Inflammatory macrophage treated with lipopolysaccharide for 4 hours (primary cell): ENCODE measurements at regions not wholly inside any gene's neighbourhood (a gene's known extent, or its start where the extent isn't known, plus 50 kb on each side); places are given as distances from the start of the nearest gene placed in this dataset.

Experiments
- DNase-seq: peaks from one replicate; pipeline ENCODE4 v3.0.0-alpha.2; 2020

DNA sequence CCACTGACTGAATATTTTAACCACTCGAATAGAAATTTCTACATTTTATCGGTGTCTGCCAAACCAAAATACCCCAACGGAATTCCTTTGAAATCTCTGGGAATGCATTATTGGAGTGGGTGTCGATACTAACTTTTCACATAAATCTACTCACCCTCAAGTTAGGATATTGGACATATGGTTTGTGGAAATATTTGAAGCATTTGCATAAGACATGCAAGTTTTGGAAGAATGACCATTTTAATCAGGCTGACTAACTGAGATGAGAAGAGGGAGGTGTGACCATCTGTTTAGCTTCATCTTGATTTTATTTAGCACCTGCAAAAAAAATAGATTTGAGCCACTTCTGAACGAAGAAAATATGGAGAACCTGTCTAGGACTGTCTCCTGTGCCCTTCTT is 61.2 kb downstream of the KLF6 start:
- no peak for DNase-seq

DNA sequence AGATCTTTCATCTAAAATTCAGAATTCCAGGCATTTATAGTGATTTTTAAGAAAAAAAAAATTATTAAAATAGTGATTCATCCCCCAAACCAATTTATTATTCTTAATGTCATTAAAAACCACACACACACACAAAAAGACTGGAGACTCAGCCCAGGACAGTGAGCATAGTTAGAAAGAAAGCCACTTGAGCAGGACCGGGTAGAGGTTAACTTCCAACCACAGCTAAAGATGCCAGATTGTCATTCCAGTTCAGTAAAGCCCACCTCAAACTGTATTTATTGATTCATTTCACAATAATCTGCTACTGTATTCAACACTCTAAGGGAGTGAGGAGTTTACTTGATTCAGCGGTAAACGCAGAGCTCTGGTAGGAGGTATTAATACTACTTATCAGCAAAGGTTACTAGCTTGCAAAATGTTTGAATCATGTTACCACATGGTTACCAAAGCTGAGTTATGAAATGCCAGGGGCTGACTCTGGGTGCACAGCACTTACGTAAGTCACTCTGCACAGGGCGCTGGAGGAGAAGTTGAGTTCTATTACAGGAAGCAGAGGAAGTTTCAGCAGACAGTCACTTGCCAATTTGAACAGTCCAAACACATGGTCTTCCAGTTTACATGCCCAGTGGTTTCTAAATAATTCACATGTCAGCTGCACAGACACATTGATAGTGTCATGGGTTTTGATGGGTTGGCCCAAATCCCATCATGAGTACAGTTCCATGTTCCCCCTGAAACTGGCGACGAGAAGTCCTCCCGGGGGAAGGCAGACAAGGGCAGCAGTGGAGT is 64.6 kb downstream of the KLF6 start:
- peak; percentile 99 for DNase-seq

DNA sequence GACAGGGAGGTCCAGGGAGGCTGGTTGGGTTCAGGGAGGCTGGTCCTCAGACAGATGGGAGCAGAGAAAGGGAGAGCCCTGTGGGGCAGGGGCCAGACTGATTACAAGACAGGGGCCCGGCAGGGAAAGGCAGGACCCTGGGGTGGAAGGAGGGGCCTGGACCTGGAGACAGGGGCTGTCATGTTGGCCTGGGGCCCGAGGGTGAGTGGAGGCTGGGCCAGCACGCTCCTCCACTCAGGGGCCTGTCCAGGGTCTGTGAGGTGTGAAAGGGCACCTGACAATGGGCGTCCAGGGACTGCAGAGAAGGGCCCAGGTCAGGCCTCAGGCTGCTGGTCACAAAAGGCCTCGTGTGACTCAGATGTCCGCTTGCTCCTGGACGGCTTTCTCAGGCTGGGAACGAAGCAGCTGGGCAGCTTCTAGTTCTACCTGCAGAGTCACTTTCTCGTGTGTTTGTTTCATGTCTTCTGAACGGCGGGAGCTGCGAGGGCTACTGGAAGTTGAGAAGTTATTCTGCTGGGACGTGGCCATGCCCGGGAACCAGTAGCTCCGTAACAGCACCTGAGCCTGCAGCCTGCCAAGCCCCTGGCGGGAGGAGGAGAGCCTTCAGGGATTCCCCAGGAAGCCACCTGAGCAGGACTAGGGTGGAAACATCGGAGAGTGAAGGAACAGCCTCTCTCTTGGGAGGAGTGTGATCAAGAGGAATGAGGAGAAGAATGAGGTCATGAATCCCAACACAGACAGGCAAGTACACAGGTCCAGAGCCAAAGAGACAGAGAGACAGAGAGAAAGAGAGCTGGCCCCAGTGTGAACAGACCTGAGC is 65.8 kb downstream of the KLF6 start:
- no peak for DNase-seq

DNA sequence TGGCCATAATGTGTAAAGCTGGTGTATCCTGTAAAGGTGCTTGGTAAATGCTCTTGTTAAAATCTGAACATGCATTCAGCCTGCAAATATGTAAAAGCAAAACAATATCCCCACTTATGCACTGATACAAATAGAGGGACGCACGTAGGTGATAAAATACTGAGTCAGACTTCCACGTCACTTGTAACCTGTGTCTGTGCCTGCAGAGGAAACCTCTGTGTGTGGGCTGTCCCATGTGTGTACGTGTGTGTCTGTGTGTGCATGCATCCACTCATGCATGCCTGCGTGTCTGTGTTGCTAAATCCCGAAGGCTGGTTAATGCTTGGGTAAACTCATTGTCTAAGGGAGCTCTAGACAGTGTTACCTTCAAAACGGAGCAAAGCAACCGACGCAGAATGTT is 68.9 kb downstream of the KLF6 start:
- no peak for DNase-seq

DNA sequence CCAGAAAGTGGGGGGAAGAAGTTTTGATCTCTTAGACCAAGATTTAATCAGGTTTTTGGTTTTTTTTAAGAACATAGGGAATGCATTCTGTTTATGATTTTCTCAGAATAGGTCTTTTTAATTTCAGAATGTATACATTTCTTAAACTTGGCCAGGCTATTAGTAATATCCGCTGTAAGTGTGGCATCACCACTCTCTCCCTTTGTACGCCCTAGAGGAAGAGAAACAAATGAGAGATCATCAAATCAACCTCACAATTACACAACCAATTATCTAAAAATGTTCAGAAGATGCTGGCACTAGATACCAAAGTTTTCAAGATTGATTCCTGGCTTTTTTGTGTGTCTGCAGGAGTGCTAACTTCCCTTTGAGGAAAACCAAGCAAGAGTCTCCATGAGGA is 70.0 kb downstream of the KLF6 start:
- peak; percentile 84 for DNase-seq

DNA sequence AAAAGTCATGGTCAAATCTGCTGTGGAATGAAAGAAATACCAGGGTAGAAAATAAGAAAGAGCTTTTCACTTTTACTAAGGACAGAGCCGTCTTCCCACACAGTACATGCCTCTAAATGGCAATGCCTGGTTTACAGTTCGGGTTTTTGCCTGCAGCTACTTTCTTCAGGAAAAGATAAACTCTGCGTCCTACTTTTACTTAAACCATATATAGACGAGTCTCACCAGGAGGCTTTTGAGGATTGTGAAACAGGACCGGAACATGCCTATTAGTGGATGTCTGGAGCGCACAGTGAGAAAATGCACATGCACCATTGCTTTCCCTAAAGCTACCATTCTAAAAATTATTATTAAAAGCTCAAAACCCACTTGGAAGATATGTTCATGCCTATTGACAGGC is 70.5 kb downstream of the KLF6 start:
- DNase-seq, result no peak

DNA sequence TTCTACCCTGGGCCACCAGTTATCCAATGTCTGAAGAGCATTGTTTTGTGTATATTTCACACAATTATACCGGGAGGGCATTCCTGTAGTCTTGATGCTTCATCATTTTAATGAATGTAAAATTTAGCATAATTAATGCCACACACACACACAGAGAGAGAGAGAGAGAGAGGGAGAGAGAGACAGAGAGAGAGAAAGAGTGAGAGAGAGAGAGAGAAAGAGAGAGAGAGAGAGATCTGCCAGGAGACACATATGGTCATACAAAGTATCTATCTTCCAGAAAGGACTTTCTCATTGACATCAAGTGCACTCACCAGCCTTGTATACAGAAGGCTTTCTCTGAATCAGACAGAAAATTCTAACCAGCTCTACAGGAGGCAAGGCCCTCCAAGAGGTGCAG is 72.3 kb downstream of the KLF6 start:
- no peak for DNase-seq

DNA sequence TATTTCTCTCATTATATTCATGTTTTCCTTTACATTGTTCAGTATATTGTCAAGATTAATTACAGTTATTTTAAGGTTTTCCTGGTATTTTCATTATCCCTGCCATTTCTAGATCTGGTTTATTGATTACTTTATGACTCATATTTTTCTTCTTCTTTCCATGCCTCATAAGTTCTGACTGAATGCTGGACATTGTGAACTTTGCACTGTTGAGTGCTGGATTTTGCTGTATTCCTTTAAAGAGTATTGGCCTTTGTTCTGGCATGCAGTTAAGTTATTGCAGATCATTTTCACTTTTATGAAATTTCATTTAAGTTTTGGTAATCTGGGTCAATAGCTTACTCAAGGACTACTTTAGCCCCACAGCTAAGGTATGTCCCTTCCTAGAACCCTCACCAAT is 73.1 kb downstream of the KLF6 start:
- DNase-seq, result no peak

DNA sequence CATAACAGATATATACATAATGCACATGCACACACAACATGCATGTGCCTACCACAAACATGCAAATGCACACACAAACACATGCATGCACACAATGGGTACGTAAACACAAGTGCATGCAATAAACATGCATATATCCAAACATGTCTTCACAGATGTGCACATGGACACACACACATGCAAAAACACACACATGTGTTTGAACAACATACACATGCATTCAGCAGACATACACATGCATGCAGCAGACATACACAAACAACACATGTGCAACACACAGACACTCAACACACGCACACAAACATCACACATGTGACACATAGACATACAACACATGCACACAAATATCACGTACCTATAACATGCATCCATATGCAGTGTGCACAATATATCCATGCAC is 74.2 kb downstream of the KLF6 start:
- no peak for DNase-seq

DNA sequence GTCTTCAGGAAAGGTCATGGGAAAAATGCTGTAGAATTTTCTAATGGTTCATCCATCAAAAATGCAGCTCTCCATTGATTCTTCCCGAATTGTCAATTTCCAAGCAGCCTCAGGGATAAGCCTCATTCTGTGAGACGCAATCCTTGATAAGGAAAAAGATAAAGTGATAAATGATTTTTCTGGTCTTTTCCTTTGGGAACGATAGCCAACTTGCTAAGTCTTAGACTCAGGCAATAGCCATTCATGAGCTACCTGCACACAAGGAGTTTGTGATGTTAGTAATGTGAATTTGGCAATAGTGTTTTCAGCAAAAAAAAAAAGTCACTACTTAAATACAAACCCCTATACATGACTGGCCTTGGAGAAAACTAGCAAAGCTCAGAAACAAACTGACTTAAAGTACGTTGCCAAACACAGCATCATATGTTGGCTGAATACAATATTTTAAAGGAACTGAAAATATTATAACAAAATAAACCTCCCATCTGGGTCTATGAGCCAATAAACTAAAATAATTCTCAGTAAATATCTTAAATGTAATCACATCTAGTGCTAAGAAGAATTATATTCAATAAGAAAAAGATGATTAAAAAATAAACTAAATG is 75.5 kb downstream of the KLF6 start:
- DNase-seq, result no peak

DNA sequence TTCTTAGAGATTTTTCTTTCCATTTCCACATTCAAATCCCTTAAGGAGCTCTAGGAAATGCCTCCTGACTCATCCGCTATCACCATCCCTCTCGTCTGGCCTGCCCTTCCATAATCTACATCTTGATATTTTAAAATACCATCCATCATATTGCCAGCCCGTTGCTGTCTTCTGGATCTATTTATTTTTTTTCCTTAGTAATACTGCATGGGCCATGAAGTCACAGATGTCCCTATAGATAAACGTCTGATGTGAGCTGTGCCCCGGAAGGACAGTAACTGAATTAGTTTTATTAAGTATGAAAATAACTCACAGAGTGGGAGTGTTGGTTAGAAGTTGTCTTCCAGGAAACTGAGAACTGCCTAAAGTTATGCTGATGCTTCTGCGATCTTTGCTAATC is 76.2 kb downstream of the KLF6 start:
- DNase-seq, result no peak

DNA sequence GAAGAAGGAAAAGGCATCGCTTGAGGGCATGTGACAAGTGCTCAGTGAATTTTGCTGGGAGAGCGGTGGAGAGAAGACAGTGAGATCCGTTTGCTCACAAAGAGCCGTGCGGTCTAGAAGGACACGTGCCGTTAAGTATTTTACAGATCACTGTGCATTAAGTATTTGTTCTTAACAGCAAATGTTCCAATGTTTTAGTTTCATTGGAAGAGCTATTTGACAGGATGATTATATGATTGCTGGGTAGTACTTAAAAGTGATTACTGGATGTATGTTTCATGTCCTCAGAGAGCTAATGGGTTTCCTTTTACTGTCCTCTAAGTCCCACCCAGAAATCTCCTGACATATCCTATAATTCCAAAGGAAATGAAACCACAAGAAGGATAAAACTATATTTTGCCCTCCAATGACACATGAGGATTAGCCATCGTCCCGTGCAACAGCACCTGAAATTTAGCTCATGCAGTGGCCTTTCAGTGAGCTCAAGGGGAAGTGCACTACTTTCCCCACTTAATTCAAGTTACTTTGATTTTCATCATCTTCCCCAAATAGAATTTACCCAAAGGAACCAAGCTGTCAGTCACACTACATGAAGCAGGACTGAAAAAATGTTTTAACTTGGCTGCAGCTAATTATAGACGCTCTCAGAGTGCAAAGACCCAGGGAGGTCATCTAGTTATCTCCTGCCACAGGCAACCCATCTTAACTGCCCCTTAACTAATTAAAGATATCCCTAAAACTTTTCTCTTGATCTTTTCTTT is 80.3 kb downstream of the KLF6 start:
- peak; percentile 68 for DNase-seq

DNA sequence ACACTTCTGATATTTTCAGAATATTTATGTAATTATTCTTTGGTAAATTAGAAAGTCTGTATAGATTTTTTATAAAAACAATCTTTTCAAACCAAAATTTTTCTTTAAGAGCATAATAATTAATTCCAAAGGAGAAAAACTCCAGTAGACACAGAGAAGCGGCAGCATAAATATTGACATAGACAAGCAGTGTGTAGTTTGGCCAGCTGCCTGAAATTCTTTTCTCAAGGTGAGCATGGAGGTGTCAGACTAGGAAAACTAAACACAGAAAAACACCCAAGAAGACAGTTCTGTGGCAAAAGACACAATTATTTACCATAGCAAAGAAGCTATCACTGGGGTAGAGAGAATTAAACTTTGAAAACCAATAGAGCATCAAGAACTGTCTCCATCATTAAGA is 82.4 kb downstream of the KLF6 start:
- DNase-seq, result no peak

DNA sequence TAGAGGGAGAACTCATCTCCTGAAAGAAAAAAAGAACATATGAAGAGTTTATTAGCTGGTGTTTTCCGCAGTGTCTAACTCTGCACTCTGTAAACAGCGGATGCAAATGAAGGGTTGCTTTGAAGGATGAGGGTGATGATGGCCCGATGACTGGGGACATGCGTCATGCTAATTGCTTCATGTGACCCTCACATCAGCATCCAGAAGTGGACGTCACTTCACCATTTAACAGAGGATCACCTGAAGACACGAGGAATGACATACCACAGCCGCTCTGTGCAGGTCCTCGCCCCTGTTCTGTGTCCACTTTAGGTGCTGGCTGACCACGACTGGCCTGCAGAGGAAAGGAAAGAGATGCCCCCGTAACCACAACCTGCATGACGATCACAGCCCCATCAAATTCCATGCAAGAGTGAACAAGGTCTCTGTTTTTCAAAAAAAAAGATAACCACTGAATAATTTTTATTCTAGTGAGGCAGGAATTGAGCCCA is 82.9 kb downstream of the KLF6 start:
- DNase-seq, result no peak

DNA sequence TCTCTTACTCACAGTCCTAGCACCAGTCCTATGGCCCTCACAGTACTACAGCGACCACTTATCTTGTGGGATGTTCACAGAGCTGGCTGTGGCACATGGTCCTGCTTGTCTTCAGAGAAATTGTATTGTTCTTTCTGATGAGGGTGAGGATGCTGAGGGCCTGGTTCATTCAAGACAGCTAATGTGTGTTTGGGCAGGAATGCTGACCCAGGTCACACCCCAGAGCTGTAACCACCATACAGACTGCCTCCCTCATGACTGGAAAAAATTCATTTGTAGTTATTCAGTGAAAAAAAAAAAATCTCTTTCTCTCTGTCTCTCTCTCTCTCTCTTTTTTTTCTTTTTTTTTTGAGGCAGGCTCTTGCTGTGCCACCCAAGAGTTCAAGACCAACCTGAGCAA is 83.5 kb downstream of the KLF6 start:
- DNase-seq, result no peak

DNA sequence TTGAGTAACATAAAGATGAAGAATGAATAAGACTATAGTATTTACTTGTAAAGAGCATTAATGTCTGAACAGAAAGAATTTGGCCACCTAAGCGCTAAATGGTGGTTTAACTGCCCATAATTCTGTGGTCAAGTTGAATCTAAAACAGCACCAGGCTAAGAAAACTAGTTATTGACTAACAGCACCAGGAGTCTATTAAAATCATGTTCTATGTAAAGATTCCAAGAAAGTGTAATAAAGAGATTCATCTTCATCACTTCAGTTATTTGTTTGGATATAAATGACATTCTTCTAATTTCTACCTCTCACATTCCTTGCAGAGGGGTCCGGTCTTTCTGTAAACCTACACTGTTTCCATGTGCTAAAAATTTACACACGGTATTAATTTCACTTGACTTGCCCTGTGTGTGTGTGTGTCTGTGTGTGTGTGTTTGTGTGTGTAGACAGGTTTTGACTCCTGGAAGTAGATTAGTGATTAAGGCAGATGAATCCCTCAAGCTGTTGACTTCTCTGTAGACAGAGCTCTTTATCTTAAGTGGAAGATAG is 84.4 kb downstream of the KLF6 start:
- no peak for DNase-seq

DNA sequence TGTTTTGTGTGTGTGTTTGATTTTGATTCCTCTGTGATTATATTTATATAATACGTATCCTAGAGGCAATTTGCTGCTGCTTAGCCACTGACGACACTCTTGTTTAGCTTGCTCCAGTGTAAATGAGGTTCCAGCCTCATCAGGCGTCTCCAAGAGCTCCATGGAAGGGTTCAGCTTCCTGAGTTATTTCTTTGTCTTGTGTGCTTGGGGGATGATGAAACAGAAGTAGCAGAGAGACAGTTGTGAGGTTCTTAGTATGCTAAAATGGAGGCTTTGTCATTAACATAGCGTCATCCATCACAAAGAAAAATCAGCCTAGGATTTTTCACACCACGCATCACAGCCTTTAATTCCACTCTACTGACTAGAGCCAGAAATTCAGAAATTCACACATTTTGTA is 85.1 kb downstream of the KLF6 start:
- DNase-seq, result no peak

DNA sequence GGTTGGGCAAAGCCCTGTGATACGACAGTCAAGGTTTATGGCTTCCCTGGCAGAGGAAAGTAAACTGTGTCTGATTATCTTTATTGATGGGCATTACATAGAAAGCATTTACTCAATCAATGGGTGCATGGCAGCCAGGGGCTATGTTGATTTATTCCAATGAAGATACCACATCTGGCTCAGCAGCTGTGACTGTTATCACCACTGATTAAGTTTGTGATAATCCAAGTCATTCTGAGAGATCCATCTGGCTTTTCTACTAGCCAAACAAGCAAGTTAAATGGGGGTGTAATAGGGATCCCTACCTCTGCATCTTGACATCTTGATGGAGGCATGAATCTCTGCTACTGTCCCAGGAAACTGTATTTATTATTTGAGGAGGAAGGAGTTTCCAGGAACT is 86.7 kb downstream of the KLF6 start:
- DNase-seq, result no peak

DNA sequence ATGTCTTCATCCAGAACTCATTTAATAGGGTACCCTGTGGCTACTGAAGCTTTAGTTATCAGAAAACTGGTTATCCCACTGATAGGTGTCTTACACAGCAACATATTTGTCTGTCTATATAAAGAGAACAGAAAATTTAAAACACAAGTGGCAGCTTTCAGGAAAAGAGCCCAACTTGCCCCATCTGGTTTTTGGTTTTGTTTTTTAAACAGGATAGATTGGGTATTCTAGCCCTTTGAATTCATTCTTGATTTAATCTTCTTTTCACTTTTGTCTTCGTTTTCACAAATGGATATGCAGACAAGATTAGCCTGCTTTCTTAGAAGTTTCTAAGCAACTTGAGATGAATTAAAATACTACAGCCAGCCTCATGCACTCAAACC is 91.3 kb downstream of the KLF6 start:
- no peak for DNase-seq

DNA sequence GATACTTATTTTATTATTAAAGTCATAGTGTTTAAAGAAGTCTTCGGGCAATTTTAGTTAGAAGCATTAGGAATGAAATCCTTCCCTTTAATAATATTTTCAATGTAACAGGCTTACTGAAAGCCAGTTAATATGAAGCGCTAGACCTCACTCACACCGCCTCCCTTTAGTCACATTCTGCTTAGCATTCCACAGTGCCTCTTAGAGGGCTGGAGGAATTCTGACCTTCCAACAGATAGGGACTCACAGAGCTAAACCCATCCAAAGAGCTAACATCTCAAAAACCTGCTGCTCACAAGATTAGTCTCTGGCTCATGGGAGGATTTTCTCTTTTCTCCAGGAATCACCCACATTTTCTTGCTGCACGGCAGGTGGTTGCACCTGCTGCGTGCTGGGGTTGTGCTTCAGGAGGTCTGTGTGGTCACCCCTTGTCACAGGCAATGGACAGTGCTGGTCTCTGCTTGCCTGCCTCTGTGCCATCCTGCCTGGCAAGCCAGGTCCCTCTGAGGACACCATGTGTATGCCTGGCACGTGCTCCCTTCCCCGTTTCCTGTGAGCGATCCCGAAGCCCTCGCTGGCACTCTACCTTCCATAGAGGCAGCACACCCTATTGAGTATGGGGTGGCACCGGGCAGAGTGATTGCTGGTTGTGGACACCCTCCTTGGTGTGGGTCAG is 91.8 kb downstream of the KLF6 start:
- no peak for DNase-seq

DNA sequence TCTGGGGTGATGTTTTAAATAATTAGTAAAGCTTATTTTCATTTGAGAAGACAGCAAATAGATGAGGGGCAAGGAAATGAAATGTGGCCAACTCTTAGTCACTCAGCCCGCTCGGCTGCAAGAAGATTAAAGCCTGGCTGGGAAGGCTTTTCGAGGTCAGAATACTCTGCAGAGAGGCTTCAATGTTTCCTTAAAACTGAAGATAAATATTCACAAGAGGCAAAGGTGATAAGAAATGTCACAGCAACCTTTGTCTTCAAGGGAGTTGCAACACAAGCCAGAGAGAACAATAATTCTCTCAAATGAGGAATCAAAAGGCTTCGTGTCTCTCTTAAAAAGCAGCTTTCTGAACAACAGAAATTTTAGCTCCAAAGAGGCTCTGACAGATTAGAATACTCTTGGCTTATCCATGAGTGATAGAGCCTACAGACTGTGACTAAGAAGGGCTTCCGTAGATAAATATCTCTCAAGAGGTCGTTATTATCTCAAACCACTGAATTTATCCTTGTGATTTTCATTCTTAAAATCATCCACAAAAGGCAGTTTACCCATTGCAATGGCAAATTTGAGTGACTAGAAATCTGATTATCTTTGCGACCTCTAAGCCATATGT is 92.5 kb downstream of the KLF6 start:
- no peak for DNase-seq

DNA sequence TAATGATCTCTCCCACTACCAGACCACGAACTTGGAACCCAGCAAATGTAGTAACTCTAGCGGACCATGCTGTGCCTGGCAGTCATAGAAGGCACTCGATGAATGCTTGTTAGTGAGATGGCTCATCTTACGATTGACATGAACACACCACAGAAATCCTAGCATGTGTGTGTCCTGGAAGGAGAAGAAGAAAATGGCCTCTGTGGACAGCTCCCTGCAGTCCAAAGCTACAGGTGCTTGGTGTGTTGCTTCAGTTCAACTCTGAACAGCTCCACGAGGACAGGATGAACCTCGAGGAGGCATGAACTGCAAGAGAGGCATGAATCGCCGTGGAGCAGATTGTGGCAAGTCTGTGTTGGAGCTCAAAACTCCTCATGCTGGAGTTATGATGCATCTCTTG is 93.5 kb downstream of the KLF6 start:
- DNase-seq, result no peak
